Liver (tissue), 3 donors: ENCODE measurements at regions not wholly inside any gene's neighbourhood (a gene's known extent, or its start where the extent isn't known, plus 50 kb on each side); places are given as distances from the start of the nearest gene placed in this dataset.

Experiments used
- EGR1 ChIP-seq, 2 donors: IDR thresholded peaks; 2 replicates each; pipeline ENCODE4 v1.6.1; 2016 to 2018; ENCODE audit warnings: antibody characterized with exemption in 2 of 2, low read depth in 2 of 2
- NR2F2 ChIP-seq: IDR thresholded peaks from 2 replicates; pipeline ENCODE4 v1.6.1; 2016; ENCODE audit warnings: antibody characterized with exemption
- RAD21 ChIP-seq, 2 donors: IDR thresholded peaks; 2 replicates each; pipeline ENCODE4 v1.6.1; 2016; ENCODE audit warnings: antibody characterized with exemption in 2 of 2, mild to moderate bottlenecking in 2 of 2
- YY1 ChIP-seq: IDR thresholded peaks from 2 replicates; pipeline ENCODE4 v1.6.1; 2016; ENCODE audit warnings: antibody characterized with exemption, mild to moderate bottlenecking
- TF ChIP-seq, protein P1 (sequence below): fragments of 150-350 bp; IDR thresholded peaks from 2 replicates; pipeline ENCODE4 v1.5.1; 2017; ENCODE audit warnings: improper control_type of control experiment, low read depth, low read length; ENCODE audit not compliant: missing input control
- TF ChIP-seq, protein P2 (sequence below): IDR thresholded peaks from 2 replicates; pipeline ENCODE4 v1.6.1; 2016; ENCODE audit warnings: antibody characterized with exemption
- donor health status: healthy.
- donor health status: healthy.

DNA sequence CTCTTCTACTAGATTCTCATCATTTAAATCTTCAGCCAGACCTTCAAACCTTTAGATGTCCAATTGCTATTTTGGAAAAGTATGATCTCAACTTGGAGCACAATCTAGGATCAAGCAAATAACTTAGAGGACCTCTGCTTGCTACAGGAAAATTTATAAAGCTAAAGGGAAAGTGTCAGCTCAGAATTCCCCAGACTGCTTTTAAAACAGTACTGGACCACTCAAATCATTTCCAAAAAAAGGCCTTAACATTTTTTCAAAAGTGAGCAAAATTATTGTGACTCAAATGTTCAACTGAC lies 169.8 kb downstream of the PARM1 start:
- TF ChIP-seq, protein P1, sequence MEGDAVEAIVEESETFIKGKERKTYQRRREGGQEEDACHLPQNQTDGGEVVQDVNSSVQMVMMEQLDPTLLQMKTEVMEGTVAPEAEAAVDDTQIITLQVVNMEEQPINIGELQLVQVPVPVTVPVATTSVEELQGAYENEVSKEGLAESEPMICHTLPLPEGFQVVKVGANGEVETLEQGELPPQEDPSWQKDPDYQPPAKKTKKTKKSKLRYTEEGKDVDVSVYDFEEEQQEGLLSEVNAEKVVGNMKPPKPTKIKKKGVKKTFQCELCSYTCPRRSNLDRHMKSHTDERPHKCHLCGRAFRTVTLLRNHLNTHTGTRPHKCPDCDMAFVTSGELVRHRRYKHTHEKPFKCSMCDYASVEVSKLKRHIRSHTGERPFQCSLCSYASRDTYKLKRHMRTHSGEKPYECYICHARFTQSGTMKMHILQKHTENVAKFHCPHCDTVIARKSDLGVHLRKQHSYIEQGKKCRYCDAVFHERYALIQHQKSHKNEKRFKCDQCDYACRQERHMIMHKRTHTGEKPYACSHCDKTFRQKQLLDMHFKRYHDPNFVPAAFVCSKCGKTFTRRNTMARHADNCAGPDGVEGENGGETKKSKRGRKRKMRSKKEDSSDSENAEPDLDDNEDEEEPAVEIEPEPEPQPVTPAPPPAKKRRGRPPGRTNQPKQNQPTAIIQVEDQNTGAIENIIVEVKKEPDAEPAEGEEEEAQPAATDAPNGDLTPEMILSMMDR: no peak
- TF ChIP-seq, protein P2, sequence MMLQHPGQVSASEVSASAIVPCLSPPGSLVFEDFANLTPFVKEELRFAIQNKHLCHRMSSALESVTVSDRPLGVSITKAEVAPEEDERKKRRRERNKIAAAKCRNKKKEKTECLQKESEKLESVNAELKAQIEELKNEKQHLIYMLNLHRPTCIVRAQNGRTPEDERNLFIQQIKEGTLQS: no peak
- TF ChIP-seq YY1 (no peak), NR2F2 (no peak), RAD21 (IDR thresholded peaks at IDR 0.05) (no peak), EGR1 (IDR thresholded peaks at IDR 0.05; ENCODE audit: low read depth in 2 of 2) (no peak)
